ENCODE measurements at regions not wholly inside any gene's neighbourhood (a gene's known extent, or its start where the extent isn't known, plus 50 kb on each side); places are given as distances from the start of the nearest gene placed in this dataset.
"Not testable (repeated sequence)": the region's sequence is repeated elsewhere in the genome, so short reads cannot be mapped to it uniquely, and the experiment has no call there.

DNA sequence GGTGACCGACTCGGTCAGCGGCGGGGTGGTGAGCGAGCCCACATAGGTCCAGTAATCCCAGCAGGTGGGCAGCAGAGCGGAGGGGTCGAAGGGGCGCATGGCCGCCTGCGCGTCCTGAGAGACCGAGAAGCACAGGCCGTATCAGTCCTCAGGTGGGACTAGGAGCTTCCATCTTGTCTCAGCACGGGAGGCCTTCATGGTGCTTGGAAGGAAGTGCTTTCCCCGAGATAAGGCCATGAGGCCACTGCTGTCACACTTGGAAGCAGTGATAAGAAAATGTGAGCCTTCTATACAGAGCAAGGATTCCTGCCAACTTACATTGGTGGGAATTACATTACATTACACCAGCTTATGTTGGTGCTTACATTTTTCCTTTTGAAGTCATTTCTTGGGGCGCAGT, 62.6 kb upstream of the METTL9 start:
- not testable (repeated sequence) for DNase-seq

DNA sequence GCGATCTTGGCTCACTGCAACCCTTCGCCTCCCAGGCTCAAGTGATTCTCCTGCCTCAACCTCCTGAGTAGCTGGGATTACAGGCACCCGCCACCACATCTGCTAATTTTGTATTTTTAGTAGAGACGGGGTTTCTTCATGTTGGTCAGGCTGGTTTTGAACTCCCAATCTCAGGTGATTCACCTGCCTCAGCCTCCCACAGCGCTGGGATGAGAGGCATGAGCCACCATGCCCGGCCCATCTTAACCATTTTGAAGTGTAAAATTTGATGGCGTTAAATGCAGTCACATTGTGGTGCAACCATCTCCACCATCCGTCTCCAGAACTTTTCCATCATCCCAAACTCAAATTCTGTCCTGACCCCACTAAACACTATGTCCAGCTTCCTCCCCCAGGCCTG, 61.8 kb upstream of the METTL9 start:
- not testable (repeated sequence) for DNase-seq

DNA sequence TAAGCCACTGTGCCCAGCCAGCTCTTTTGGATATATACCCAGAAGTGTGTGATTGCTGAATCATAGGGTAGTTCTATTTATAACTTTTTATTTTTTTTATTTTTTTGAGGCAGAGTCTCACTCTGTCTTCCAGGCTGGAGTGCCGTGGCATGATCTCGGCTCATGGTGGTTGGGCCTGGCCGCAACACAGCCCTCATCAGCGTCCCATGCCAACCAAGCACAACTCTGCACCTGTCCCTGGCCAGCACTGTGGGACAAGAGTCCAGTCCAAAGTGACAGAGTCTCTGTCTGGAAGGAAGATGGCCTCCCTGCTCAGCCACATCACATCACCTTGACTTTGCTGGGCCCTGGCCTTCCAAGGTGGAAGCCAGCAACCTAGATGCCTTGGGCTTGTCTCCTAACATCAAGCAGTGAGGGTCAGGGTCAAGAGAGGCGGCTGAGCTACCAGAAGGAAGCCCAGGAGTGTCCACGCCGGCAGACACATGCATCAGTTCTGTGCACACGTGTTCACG, 60.2 kb upstream of the METTL9 start:
- DNase-seq: not testable (repeated sequence)

DNA sequence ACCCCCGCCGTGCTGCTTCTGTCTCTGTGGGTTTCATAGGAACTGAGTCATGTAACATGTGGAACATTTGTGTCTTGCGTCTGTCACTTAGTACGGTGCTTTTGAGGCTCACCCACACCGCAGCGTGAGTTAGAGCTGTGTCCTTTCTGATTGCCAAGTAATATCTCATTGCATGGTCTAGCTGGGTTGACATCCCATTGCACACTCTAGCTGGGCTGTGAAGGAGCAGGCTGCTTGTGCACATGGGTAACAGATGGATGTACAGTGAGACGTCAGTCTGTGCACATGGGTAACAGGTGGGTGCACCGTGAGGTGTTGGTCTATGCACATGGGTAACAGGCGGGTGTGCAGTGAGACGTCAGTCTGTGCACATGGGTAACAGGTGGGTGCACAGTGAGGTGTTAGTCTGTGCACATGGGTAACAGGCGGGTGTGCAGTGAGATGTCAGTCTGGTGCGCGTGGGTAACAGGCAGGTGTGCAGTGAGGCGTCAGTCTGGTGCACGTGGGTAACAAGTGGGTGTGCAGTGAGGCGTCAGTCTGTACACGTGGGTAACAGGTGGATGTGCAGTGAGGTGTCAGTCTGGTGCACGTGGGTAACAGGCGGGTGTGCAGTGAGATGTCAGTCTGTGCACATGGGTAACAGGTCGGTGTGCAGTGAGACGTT, 58.5 kb upstream of the METTL9 start:
- DNase-seq: peak; percentile 61

DNA sequence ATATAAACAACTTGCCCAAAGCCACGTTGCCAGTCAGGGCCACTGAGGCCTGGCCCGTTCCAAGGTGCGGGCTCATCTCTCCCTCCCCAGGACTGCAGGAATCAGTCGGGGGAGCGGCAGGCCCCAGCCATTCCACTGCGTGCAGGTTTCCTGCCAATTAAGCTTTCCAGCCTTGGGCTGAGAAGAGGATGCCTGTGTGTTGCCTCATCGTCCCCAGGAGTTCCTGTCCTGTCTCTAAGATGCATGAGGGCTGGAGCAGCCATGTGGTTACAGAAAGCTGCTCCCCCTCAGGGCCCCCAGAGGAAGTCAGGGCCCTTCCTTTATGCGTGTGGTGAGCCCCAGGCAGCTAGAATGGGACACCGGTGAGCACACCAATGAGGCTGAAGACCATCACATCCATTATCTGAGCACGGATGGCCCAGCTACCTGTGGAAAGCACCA, 57.7 kb upstream of the METTL9 start:
- DNase-seq: peak; percentile 22 to 24

DNA sequence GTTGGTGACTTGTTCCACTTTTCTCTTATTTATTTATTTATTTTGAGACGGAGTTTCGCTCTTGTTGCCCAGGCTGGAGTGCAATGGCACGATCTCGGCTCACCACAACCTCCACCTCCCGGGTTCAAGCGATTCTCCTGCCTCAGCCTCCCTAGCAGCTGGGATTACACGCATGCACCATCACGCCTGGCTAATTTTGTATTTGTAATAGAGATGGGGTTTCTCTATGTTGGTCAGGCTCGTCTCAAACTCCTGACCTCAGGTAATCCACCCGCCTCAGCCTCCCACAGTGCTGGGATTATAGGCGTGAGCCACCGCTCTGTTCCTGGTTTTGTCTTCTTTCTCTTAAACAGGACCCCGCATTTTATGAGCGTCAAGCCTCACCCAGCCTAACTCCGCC, 57.3 kb upstream of the METTL9 start:
- DNase-seq: not testable (repeated sequence)

DNA sequence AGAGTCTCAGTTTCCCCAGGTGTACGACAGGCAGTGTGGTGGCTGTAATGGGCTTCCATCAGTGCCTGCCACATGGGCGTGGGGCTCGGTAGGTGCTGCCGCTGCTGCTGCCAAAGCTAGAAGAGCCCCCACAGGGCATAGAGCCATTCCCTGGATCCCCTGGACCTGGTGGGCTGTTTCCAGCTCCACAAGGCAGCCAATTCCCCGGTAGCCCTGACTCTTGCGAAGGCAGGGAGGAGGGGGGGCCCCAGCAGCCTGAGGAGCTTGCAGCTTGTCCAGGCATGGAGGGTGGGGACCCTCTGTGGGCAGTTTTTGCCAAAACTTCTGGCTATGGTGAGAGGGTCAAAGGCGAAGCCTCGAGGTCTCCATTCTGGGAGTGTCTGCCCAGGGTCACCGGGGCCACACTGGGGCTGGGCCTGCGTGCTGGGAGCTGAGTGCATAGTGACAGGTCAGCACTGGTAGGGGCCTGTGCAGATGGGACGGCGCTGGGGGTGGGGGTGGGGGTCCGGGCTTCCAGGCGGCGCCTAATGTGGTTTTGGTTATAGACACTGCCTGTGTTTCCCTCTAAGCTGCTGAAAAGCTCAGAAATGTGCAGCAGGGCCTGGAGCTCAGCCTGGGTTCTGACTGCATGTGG, 56.8 kb upstream of the METTL9 start:
- not testable (repeated sequence) for DNase-seq

DNA sequence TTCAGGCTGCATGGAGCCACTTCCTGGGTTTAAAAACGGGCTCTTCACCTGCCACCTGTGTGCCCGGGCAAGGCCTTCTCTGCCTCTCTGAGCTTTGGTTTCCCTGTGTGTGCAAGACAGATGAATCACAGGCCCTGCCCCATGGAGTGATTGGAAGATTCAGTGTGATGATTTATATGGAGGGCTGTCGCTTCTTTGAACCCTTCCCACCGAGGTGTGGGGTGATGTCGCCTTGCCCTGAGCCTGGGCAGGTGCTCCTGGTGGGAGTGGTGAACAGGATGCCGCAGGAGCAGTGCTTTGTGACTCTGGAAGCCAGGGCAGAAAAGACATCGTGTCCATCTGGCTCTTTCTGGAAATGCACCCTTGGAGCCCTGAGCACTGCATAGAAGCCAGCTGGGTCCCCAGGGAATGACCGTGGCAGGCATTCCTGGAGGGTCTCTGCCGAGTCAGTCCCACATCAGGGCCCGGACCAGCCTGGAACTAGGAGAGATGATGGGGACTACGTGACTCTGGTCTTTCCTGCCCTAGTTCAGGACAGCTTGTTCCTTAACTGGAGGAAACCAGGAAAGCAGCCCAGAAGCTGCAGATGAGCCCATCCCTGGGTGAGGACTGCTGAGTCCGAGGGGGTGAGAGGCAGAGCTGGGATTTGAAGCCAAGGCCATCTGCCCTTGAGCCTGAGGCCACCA, 56.1 kb upstream of the METTL9 start:
- not testable (repeated sequence) for DNase-seq

DNA sequence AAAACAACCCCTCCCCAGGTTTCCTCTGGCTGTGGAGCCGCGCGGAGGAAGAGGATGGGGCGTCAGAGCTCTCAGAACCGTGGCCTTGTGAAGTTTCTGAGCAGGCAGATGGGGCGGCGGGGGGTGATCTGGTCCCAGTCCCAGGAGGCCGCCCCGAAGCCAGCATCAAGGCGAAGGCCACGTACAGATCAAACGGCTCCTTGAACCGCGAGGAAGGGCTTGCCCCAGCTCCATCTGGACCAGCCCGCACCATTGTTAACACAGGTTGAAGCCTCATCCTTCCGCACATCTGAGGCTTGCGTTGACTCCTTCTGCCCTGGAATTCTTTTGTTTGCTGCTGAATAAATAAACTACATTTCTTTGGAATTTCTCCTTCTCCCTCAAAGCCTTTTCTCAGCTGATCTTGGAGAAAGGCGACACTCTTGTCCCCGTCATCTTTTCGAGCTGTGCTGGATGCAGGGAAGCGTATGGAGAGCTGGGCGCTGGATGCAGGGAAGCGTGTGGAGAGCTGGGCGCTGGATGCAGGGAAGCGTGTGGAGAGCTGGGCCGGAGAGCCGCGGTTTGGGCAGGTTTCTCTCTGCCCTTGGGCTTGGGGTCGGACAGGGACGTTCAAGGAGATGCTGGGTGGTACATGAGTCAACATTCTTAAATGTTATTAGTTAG, 53.6 kb upstream of the METTL9 start:
- not testable (repeated sequence) for DNase-seq

DNA sequence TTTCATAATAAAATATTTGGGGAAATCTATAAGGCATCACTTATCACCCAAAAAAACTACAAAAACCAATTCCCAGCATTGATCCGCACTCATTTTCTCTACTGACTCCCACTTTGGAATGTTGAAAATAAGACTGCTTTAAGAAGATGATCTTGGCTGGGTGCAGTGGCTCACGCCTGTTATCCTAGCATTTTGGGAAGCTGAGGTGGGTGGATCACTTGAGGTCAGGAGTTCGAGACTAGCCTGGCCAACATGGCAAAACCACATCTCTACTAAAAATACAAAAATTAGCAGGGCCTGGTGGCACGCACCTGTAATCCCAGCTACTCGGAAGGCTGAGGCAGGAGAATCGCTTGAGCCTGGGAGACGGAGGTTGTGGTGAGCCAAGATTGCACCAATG, 50.0 kb upstream of the METTL9 start:
- DNase-seq: not testable (repeated sequence)
